ENCODE measurements at regions not wholly inside any gene's neighbourhood (a gene's known extent, or its start where the extent isn't known, plus 50 kb on each side); places are given as distances from the start of the nearest gene placed in this dataset.

DNA sequence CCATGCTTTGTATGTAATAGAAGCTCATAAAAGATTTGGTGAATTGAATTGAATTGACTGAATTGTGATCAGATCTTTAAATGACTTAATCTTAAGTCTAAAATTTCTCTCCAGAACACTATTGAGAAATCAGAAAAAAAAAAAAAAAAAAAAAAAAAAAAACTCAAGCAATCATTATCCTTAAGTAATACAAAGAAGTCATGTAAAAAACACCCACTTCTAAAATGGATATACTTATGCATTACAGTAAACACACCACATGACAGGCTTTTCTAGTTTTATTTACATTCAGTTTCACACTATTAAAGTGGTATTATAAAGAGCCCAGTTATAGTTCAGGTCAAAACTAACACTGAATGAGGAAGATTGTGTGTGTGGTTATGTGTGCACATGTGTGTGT, 84.9 kb upstream of the GLS start:
- no peaks in the 10 kb centered on the region for H3K9me3 Mint-ChIP-seq (ENCODE audit: unreplicated experiment)
- H3K4me3 Mint-ChIP-seq (ENCODE audit: unreplicated experiment) = no peak overlapping the region
- H3K27me3 Mint-ChIP-seq (ENCODE audit: unreplicated experiment) = no peaks in the 10 kb centered on the region
- TF ChIP-seq, protein P1, sequence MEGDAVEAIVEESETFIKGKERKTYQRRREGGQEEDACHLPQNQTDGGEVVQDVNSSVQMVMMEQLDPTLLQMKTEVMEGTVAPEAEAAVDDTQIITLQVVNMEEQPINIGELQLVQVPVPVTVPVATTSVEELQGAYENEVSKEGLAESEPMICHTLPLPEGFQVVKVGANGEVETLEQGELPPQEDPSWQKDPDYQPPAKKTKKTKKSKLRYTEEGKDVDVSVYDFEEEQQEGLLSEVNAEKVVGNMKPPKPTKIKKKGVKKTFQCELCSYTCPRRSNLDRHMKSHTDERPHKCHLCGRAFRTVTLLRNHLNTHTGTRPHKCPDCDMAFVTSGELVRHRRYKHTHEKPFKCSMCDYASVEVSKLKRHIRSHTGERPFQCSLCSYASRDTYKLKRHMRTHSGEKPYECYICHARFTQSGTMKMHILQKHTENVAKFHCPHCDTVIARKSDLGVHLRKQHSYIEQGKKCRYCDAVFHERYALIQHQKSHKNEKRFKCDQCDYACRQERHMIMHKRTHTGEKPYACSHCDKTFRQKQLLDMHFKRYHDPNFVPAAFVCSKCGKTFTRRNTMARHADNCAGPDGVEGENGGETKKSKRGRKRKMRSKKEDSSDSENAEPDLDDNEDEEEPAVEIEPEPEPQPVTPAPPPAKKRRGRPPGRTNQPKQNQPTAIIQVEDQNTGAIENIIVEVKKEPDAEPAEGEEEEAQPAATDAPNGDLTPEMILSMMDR (IDR thresholded peaks at IDR 0.05) = no peak
- DNase-seq (ENCODE audit: extremely low spot score, unreplicated experiment) = no peak
- H3K27ac Mint-ChIP-seq (ENCODE audit: unreplicated experiment) = no peak overlapping the region
- no peaks in the 10 kb centered on the region for H3K36me3 Mint-ChIP-seq (ENCODE audit: unreplicated experiment)
- H3K4me1 Mint-ChIP-seq (ENCODE audit: unreplicated experiment) = peaks cover 17% of the 10 kb centered on the region

GRCh38 chr2:190799999-190800398, 80.6 kb upstream of the GLS start:
- DNase-seq (ENCODE audit: extremely low spot score, unreplicated experiment) = no peak
- H3K27me3 Mint-ChIP-seq (ENCODE audit: unreplicated experiment) = no peaks in the 10 kb centered on the region
- H3K9me3 Mint-ChIP-seq (ENCODE audit: unreplicated experiment) = no peaks in the 10 kb centered on the region
- no peaks in the 10 kb centered on the region for H3K4me1 Mint-ChIP-seq (ENCODE audit: unreplicated experiment)
- no peak overlapping the region for H3K27ac Mint-ChIP-seq (ENCODE audit: unreplicated experiment)
- H3K4me3 Mint-ChIP-seq (ENCODE audit: unreplicated experiment) = no peak overlapping the region
- no peaks in the 10 kb centered on the region for H3K36me3 Mint-ChIP-seq (ENCODE audit: unreplicated experiment)
- TF ChIP-seq, protein P1 (IDR thresholded peaks at IDR 0.05) = no peak

DNA sequence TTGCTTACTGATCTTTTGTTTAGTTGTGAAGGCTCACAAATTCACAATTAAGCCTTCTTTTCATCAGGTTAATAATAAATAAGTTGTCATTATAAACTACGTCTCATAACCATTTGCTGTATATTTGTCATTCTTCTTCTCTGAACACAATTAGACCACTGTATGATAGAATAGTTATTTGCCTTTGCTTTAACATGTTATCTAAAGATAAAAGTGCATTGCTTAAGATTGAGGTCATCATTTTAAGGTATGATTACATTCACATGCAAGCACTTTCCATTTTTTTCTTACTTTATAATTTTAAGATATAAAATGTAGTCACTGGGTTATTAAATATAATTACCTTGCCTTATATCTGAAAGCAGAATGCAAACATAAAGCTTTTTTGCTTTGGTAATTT, 80.1 kb upstream of the GLS start:
- no peaks in the 10 kb centered on the region for H3K27me3 Mint-ChIP-seq (ENCODE audit: unreplicated experiment)
- H3K4me3 Mint-ChIP-seq (ENCODE audit: unreplicated experiment) = no peak overlapping the region
- H3K4me1 Mint-ChIP-seq (ENCODE audit: unreplicated experiment) = no peaks in the 10 kb centered on the region
- H3K9me3 Mint-ChIP-seq (ENCODE audit: unreplicated experiment) = no peaks in the 10 kb centered on the region
- no peak overlapping the region for H3K27ac Mint-ChIP-seq (ENCODE audit: unreplicated experiment)
- TF ChIP-seq, protein P1 (IDR thresholded peaks at IDR 0.05) = no peak
- no peaks in the 10 kb centered on the region for H3K36me3 Mint-ChIP-seq (ENCODE audit: unreplicated experiment)
- DNase-seq (ENCODE audit: extremely low spot score, unreplicated experiment) = no peak

DNA sequence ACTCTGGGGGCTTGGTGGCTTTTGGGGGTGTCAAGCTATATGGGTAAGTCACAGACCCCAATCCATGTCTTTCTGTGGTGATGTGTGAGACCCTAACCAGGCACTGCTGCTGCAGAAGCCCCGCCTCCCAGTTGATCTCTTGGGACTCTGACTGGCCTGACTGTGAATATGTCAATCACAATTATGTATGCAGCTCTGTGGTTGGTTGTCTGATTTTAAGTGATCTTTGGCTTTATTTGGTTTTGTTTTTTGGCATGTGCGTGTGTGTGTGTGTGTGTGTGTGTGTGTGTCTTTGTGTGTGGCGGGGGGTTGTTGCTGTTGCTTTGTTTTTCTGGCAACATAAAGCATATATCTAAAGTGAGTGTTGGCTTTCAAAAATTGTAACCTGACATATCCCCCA, 78.5 kb upstream of the GLS start:
- no peaks in the 10 kb centered on the region for H3K27me3 Mint-ChIP-seq (ENCODE audit: unreplicated experiment)

DNA sequence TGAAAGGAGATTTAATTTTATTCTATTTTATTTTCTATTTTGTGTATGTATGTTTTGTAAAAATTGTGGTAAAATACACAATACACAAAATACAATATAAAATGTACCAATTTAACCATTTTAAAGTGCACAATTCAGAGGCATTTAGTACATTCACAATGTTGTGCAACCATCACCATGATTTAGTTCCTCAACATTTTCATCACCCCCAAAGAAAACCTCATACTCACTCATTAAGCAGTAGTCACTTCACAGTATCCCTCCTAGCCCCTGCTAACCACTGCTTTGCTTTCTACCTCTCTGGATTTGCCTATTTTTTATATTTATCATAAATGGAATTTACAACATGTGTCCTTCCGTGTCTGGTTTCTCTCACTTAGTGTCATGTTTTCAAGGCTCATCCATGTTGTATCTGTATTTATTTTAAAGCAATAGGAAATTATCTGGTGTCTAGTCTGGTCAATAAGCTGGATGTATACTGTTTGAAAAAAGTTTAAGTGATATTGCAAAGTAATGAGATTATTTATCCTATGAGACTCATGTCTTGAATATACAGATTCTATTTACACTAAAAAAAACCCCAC, 77.9 kb upstream of the GLS start:
- H3K9me3 Mint-ChIP-seq (ENCODE audit: unreplicated experiment) = no peaks in the 10 kb centered on the region
- H3K27ac Mint-ChIP-seq (ENCODE audit: unreplicated experiment) = no peak overlapping the region
- H3K27me3 Mint-ChIP-seq (ENCODE audit: unreplicated experiment) = no peaks in the 10 kb centered on the region
- DNase-seq (ENCODE audit: extremely low spot score, unreplicated experiment) = no peak
- no peaks in the 10 kb centered on the region for H3K36me3 Mint-ChIP-seq (ENCODE audit: unreplicated experiment)
- no peak overlapping the region for H3K4me3 Mint-ChIP-seq (ENCODE audit: unreplicated experiment)
- TF ChIP-seq, protein P1 (IDR thresholded peaks at IDR 0.05) = no peak
- no peaks in the 10 kb centered on the region for H3K4me1 Mint-ChIP-seq (ENCODE audit: unreplicated experiment)

More for the DNA sequence above, 78.5 kb upstream of the GLS start:
- H3K9me3 Mint-ChIP-seq (ENCODE audit: unreplicated experiment) = no peaks in the 10 kb centered on the region
- no peak overlapping the region for H3K27ac Mint-ChIP-seq (ENCODE audit: unreplicated experiment)
- no peaks in the 10 kb centered on the region for H3K36me3 Mint-ChIP-seq (ENCODE audit: unreplicated experiment)
- H3K4me3 Mint-ChIP-seq (ENCODE audit: unreplicated experiment) = no peak overlapping the region
- H3K4me1 Mint-ChIP-seq (ENCODE audit: unreplicated experiment) = no peaks in the 10 kb centered on the region
- DNase-seq (ENCODE audit: extremely low spot score, unreplicated experiment) = no peak
- TF ChIP-seq, protein P1 (IDR thresholded peaks at IDR 0.05) = no peak

All from osteocyte (in vitro differentiated cells).